HepG2 (cell line): ENCODE measurements at regions not wholly inside any gene's neighbourhood (a gene's known extent, or its start where the extent isn't known, plus 50 kb on each side); places are given as distances from the start of the nearest gene placed in this dataset.
A peak's percentile ranks its signal among the peaks of the same experiment; 100 is the strongest.

Experiments
- ATAC-seq: fragments of 200-7000 bp; cut with Tn5 transposase; 3 replicates; pipeline ENCODE4 v1.9.1; 2020; ENCODE audit warnings: mild to moderate bottlenecking, moderate library complexity
- BruUV-seq: library from RNA; stranded (reverse); fragments of 400-500 nt; replicated peaks from 2 replicates; lab custom pipeline; 2021; lab: Mats Ljungman, UMichigan
- CTCF ChIA-PET: fragments of 300-600 bp; formaldehyde crosslinking; extraction: SDS; loops from one replicate; lab custom pipeline; 2021; ENCODE audit warnings: low total read pairs, inconsistent platforms, low intra/inter-chr PET ratio; lab: Yijun Ruan, JAX
- POLR2A ChIA-PET: fragments of 350-600 bp; sonication (Branson Sonifier 250); formaldehyde crosslinking; loops from one replicate; lab custom pipeline; 2020; ENCODE audit warnings: antibody characterized with exemption, inconsistent platforms; lab: Yijun Ruan, JAX
- DNase-seq: peaks from one replicate; pipeline ENCODE4 v3.0.0-alpha.2; 2015; ENCODE audit warnings: low spot score
- FAIRE-seq: peaks from 3 replicates; lab custom pipeline; 2011; peaks lifted over from hg19 to GRCh38; lab: Jason Lieb, UNC
- H2AFZ ChIP-seq: one replicate; pipeline ENCODE4 v1.6.1; 2011; ENCODE audit warnings: low read length, inconsistent platforms
- H3K27ac ChIP-seq: fragments of 300-600 bp; 3 replicates; pipeline ENCODE4 v1.8.0; 2011; ENCODE audit warnings: mixed run types, mild to moderate bottlenecking, mixed read lengths, low read length, inconsistent platforms; ENCODE audit not compliant: insufficient read depth; ENCODE audit errors: extremely low read length
- H3K27me3 ChIP-seq, 2 experiments: fragments of 200-600 bp in 1 of 2; 2 replicates in 1 of 2; 3 replicates in 1 of 2; pipeline versions ENCODE4 v1.6.0 to v1.8.0; 2011; ENCODE audit warnings: low read length in 2 of 2, mild to moderate bottlenecking in 2 of 2, moderate library complexity in 2 of 2, inconsistent platforms in 1 of 2; ENCODE audit not compliant: insufficient read depth in 2 of 2, control insufficient read depth in 1 of 2
- H3K36me3 ChIP-seq, 2 experiments: fragments of 200-600 bp in 1 of 2; replicated peaks in 1 of 2; 2 replicates in 1 of 2; 3 replicates in 1 of 2; pipeline versions ENCODE4 v1.5.1 to v1.8.0; 2011; ENCODE audit warnings: low read length in 2 of 2, inconsistent platforms in 1 of 2; ENCODE audit not compliant: insufficient read depth in 2 of 2, control insufficient read depth in 1 of 2
- H3K4me1 ChIP-seq: 2 replicates; pipeline ENCODE4 v1.5.1; 2012; ENCODE audit warnings: low read length, inconsistent platforms; ENCODE audit not compliant: insufficient read depth
- H3K4me2 ChIP-seq: 2 replicates; pipeline ENCODE4 v1.6.0; 2011; ENCODE audit warnings: low read depth, low read length, inconsistent platforms
- H3K4me3 ChIP-seq, 3 experiments: fragments of 200-600 bp in 1 of 3; sonication (generic), shearing (Covaris generic) in 1 of 3; replicated peaks in 1 of 3; 2 replicates each; pipeline ENCODE4 v1.5.1; 2011 to 2016; ENCODE audit warnings: low read length in 3 of 3, inconsistent platforms in 2 of 3, low read depth in 2 of 3, mild to moderate bottlenecking in 2 of 3, control low read depth in 1 of 3, mixed read lengths in 1 of 3; ENCODE audit not compliant: insufficient read depth in 1 of 3
- H3K79me2 ChIP-seq: one replicate; pipeline ENCODE4 v1.6.1; 2011; ENCODE audit warnings: low read length, inconsistent platforms; ENCODE audit not compliant: insufficient read depth
- H3K9ac ChIP-seq: 2 replicates; pipeline ENCODE4 v1.6.0; 2011; ENCODE audit warnings: mild to moderate bottlenecking, low read depth, low read length, inconsistent platforms; ENCODE audit not compliant: insufficient read depth
- H3K9me3 ChIP-seq: 2 replicates; pipeline ENCODE4 v1.5.1; 2012; ENCODE audit warnings: mild to moderate bottlenecking, low read length
- H4K20me1 ChIP-seq: 2 replicates; pipeline ENCODE4 v1.6.0; 2011; ENCODE audit warnings: inconsistent platforms, mild to moderate bottlenecking, low read length, moderate library complexity; ENCODE audit not compliant: insufficient read depth
- CREB1 ChIP-seq, 2 experiments: fragments of 450-650 bp in 1 of 2; IDR thresholded peaks; 2 replicates each; pipeline ENCODE4 v1.6.1; 2016 to 2017; ENCODE audit warnings: control low read depth in 1 of 2, mild to moderate bottlenecking in 1 of 2, missing compliant biosample characterization in 1 of 2, missing genetic modification characterization in 1 of 2
- DPF2 ChIP-seq: sonication (generic); formaldehyde crosslinking; IDR thresholded peaks from 2 replicates; pipeline ENCODE4 v1.4.0; 2020; ENCODE audit warnings: mild to moderate bottlenecking, low read depth, missing genetic modification reagents, borderline replicate concordance
- ELF1 ChIP-seq: sonication (generic); formaldehyde crosslinking; IDR thresholded peaks from 2 replicates; pipeline ENCODE4 v1.4.0; 2020; ENCODE audit warnings: missing genetic modification reagents
- NR2F6 ChIP-seq, 2 experiments: IDR thresholded peaks; 2 replicates each; pipeline ENCODE4 v1.6.1; 2016; ENCODE audit warnings: antibody characterized with exemption in 1 of 2, mild to moderate bottlenecking in 1 of 2
- RARA ChIP-seq: IDR thresholded peaks from 2 replicates; pipeline ENCODE4 v1.6.1; 2016; ENCODE audit warnings: missing genetic modification reagents, missing compliant biosample characterization
- SOX13 ChIP-seq, 3 experiments: fragments of 450-650 bp in 1 of 3; sonication (generic) in 1 of 3; formaldehyde crosslinking in 1 of 3; IDR thresholded peaks in 2 of 3; conservative IDR thresholded peaks in 1 of 3; 2 replicates each; pipeline versions ENCODE4 v1.5.0 to v1.6.1; 2016 to 2020; ENCODE audit warnings: antibody characterized with exemption in 1 of 3, mild to moderate bottlenecking in 1 of 3, missing compliant biosample characterization in 1 of 3, missing genetic modification reagents in 1 of 3, moderate library complexity in 1 of 3
- THAP11 ChIP-seq: IDR thresholded peaks from 2 replicates; pipeline ENCODE4 v1.6.1; 2016; ENCODE audit warnings: missing biosample characterization, missing genetic modification reagents
- ZFP36L1 ChIP-seq: sonication (generic); formaldehyde crosslinking; IDR thresholded peaks from 2 replicates; pipeline ENCODE4 v1.8.0; 2022; ENCODE audit warnings: mild to moderate bottlenecking, missing genetic modification reagents, moderate library complexity
- WGBS: methylation state at CpG from one replicate; pipeline ENCODE4 v1.1.6; 2017; ENCODE audit warnings: low lambda C conversion rate; 5-methylcytosine and 5-hydroxymethylcytosine counted together
- in situ Hi-C: cut with HindIII; loops from 2 replicates; pipeline ENCODE4 v1.10.0; 2017; ENCODE audit warnings: low pct_unique_long_range_greater_than_20kb; ENCODE audit not compliant: extremely low pct_ligation_motif_present
- intact Hi-C: fragments of 100-400 bp; cut with micrococcal nuclease; formaldehyde crosslinking; loops from one replicate; pipeline ENCODE4 v1.10.0; 2022; ENCODE audit not compliant: unreplicated experiment
- TF ChIP-seq, protein P1 (sequence below): sonication (generic); formaldehyde crosslinking; IDR thresholded peaks from 2 replicates; pipeline ENCODE4 v1.5.0; 2020; ENCODE audit warnings: missing genetic modification reagents, mild to moderate bottlenecking, borderline replicate concordance
- TF ChIP-seq, protein P2 (sequence below): sonication (generic); formaldehyde crosslinking; IDR thresholded peaks from 2 replicates; pipeline ENCODE4 v1.4.0; 2020; ENCODE audit warnings: missing genetic modification reagents

GRCh38 chr4:164134388-164134787, 619.5 kb upstream of the SMIM31 start:
- WGBS, result 0% methylated on average over 2 of the region's 2 CpGs
- Histone ChIP-seq H3K9me3 (no peaks in the 10 kb centered on the region), H2AFZ (no peak overlapping the region), H4K20me1 (no peaks in the 10 kb centered on the region), H3K4me3 (no peak overlapping the region), H3K36me3 (no peaks in the 10 kb centered on the region), H3K79me2 (no peaks in the 10 kb centered on the region), H3K9ac (no peak overlapping the region), H3K4me1 (no peaks in the 10 kb centered on the region), H3K4me2 (no peak overlapping the region), H3K27ac (no peak overlapping the region), H3K27me3 (no peaks in the 10 kb centered on the region)
- no peak for DNase-seq
- intact Hi-C loops, result no loop called here
- no peak for FAIRE-seq
- ChIA-PET CTCF (no interaction called here), POLR2A (no interaction called here)
- in situ Hi-C loops, result no loop called here
- ATAC-seq, result no peak
- TF ChIP-seq CREB1 (IDR thresholded peaks at IDR 0.05), result peak; percentile 81
- no peak for TF ChIP-seq CREB1 (CRISPR knock-in tag; IDR thresholded peaks at IDR 0.05)
- no peak for TF ChIP-seq NR2F6 (IDR thresholded peaks at IDR 0.05)
- no peak for TF ChIP-seq NR2F6 (CRISPR knock-in tag; IDR thresholded peaks at IDR 0.05)
- TF ChIP-seq, protein P1, sequence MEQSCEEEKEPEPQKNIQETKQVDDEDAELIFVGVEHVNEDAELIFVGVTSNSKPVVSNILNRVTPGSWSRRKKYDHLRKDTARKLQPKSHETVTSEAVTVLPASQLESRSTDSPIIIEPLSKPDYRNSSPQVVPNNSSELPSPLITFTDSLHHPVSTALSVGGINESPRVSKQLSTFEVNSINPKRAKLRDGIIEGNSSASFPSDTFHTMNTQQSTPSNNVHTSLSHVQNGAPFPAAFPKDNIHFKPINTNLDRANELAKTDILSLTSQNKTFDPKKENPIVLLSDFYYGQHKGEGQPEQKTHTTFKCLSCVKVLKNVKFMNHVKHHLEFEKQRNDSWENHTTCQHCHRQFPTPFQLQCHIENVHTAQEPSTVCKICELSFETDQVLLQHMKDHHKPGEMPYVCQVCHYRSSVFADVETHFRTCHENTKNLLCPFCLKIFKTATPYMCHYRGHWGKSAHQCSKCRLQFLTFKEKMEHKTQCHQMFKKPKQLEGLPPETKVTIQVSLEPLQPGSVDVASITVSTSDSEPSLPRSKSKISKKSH, result no peak
- BruUV-seq, result no TSS peak

DNA sequence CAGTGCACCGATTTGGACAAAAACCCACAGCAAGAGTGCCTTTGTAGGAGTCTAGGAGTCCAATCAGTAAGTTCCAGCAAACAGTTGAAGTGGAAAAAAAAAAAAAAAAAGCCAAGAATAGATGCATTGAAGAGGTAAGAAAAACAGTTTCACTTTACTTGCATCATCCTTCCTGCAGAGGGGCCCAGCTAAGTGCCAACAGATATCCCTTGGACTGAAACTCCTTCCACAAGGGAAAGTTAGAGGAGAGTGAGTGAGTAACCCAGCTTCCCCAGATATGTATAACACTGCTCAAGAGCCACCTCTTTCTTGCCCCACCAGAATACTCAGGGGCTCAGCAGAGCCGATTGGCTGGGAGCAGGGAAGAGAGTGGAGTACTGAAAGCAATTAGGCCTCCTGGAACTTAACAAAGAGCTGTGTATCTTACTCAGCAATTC, 617.7 kb upstream of the SMIM31 start:
- intact Hi-C loops, result no loop called here
- no peaks in the 10 kb centered on the region for H3K27me3 ChIP-seq
- ATAC-seq (no peak), DNase-seq (no peak), FAIRE-seq (no peak)
- no peak overlapping the region for H3K4me2 ChIP-seq
- H3K27ac ChIP-seq, result no peak overlapping the region
- ChIA-PET POLR2A (no interaction called here), CTCF (no interaction called here)
- 0 out of 2 replicates have a peak, but pooled peaks cover 5% of the 10 kb centered on the region for H3K9me3 ChIP-seq
- no TSS peak for BruUV-seq
- H3K36me3 ChIP-seq, result no peaks in the 10 kb centered on the region
- WGBS, result 0% methylated on average over 2 of the region's 2 CpGs
- in situ Hi-C loops, result no loop called here
- no peaks in the 10 kb centered on the region for H3K4me1 ChIP-seq
- no peak overlapping the region for H3K4me3 ChIP-seq
- no peak overlapping the region for H2AFZ ChIP-seq
- H4K20me1 ChIP-seq, result no peaks in the 10 kb centered on the region
- no peak overlapping the region for H3K9ac ChIP-seq
- H3K79me2 ChIP-seq, result no peaks in the 10 kb centered on the region
- TF ChIP-seq DPF2, result no peak
- no peak for TF ChIP-seq ELF1
- TF ChIP-seq ZFP36L1 (CRISPR knock-in tag), result no peak
- TF ChIP-seq, protein P2, sequence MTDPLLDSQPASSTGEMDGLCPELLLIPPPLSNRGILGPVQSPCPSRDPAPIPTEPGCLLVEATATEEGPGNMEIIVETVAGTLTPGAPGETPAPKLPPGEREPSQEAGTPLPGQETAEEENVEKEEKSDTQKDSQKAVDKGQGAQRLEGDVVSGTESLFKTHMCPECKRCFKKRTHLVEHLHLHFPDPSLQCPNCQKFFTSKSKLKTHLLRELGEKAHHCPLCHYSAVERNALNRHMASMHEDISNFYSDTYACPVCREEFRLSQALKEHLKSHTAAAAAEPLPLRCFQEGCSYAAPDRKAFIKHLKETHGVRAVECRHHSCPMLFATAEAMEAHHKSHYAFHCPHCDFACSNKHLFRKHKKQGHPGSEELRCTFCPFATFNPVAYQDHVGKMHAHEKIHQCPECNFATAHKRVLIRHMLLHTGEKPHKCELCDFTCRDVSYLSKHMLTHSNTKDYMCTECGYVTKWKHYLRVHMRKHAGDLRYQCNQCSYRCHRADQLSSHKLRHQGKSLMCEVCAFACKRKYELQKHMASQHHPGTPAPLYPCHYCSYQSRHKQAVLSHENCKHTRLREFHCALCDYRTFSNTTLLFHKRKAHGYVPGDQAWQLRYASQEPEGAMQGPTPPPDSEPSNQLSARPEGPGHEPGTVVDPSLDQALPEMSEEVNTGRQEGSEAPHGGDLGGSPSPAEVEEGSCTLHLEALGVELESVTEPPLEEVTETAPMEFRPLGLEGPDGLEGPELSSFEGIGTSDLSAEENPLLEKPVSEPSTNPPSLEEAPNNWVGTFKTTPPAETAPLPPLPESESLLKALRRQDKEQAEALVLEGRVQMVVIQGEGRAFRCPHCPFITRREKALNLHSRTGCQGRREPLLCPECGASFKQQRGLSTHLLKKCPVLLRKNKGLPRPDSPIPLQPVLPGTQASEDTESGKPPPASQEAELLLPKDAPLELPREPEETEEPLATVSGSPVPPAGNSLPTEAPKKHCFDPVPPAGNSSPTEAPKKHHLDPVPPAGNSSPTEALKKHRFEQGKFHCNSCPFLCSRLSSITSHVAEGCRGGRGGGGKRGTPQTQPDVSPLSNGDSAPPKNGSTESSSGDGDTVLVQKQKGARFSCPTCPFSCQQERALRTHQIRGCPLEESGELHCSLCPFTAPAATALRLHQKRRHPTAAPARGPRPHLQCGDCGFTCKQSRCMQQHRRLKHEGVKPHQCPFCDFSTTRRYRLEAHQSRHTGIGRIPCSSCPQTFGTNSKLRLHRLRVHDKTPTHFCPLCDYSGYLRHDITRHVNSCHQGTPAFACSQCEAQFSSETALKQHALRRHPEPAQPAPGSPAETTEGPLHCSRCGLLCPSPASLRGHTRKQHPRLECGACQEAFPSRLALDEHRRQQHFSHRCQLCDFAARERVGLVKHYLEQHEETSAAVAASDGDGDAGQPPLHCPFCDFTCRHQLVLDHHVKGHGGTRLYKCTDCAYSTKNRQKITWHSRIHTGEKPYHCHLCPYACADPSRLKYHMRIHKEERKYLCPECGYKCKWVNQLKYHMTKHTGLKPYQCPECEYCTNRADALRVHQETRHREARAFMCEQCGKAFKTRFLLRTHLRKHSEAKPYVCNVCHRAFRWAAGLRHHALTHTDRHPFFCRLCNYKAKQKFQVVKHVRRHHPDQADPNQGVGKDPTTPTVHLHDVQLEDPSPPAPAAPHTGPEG (CRISPR knock-in tag), result no peak
- TF ChIP-seq SOX13 (IDR thresholded peaks at IDR 0.05), result no peak
- no peak for TF ChIP-seq SOX13 (CRISPR knock-in tag; conservative IDR thresholded peaks at IDR 0.05 in 1 of 2, IDR thresholded peaks at IDR 0.05 in 1 of 2)
- no peak for TF ChIP-seq RARA (CRISPR knock-in tag)
- TF ChIP-seq THAP11 (CRISPR knock-in tag), result no peak
